GM12873 (cell line): ENCODE measurements at regions not wholly inside any gene's neighbourhood (a gene's known extent, or its start where the extent isn't known, plus 50 kb on each side); places are given as distances from the start of the nearest gene placed in this dataset.

ENCODE experiments used
- TF ChIP-seq, protein P1 (sequence below): IDR thresholded peaks from 2 replicates; pipeline ENCODE4 v1.5.1; 2012; ENCODE audit warnings: low read depth, mild to moderate bottlenecking, moderate library complexity, low read length, control low read depth; ENCODE audit not compliant: insufficient read depth; ENCODE audit errors: missing control alignments

DNA sequence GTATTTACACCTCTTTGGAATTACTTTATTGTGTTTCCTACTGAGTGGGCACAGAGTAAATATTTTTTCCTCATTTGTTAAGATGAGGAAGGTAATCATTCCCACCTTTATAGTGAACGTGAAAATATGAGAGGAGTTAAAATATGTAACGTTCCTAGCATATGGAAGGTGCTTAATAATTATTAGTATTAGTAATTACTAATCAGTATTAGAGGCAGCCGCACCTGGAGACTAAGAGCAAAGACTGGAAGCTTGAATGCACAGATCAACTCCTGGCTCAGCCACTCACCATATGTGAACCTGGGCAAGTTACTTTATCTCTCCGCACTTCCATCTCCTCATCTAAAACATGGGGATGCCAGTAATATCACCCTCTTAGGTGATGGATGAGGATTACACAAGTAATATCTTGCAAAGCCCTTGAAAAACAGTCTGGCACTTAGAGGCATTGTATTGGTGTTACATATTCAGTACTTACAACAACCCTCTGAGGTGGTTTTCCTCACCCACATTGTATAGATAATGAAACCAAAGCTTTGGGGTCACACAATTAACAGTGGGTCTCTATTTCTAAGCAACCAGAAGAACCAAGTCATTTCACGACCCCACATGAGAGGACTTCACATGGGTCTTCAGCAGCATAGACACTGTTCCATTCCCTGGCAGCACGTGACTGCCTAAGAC, 100.3 kb upstream of the KCTD1 start:
- TF ChIP-seq, protein P1, sequence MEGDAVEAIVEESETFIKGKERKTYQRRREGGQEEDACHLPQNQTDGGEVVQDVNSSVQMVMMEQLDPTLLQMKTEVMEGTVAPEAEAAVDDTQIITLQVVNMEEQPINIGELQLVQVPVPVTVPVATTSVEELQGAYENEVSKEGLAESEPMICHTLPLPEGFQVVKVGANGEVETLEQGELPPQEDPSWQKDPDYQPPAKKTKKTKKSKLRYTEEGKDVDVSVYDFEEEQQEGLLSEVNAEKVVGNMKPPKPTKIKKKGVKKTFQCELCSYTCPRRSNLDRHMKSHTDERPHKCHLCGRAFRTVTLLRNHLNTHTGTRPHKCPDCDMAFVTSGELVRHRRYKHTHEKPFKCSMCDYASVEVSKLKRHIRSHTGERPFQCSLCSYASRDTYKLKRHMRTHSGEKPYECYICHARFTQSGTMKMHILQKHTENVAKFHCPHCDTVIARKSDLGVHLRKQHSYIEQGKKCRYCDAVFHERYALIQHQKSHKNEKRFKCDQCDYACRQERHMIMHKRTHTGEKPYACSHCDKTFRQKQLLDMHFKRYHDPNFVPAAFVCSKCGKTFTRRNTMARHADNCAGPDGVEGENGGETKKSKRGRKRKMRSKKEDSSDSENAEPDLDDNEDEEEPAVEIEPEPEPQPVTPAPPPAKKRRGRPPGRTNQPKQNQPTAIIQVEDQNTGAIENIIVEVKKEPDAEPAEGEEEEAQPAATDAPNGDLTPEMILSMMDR: no peak

DNA sequence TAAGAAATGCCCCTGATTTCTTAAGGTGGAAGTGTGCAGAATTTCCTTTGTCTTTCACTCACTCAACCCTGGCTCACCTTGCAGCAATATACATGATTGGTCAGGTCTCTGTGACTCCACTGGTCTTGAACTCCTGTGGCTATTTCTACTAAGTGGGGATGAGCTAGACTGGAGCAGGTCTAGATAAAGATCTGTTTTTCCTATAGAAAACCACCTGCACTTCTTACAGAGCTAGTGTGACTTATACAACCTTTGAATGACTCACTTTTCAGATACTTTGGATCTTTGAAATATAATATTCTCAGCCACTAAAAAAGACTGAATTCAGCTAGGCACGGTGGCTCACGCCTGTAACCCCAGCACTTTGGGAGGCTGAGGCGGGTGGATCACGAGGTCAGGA, 98.5 kb upstream of the KCTD1 start:
- TF ChIP-seq, protein P1: no peak

DNA sequence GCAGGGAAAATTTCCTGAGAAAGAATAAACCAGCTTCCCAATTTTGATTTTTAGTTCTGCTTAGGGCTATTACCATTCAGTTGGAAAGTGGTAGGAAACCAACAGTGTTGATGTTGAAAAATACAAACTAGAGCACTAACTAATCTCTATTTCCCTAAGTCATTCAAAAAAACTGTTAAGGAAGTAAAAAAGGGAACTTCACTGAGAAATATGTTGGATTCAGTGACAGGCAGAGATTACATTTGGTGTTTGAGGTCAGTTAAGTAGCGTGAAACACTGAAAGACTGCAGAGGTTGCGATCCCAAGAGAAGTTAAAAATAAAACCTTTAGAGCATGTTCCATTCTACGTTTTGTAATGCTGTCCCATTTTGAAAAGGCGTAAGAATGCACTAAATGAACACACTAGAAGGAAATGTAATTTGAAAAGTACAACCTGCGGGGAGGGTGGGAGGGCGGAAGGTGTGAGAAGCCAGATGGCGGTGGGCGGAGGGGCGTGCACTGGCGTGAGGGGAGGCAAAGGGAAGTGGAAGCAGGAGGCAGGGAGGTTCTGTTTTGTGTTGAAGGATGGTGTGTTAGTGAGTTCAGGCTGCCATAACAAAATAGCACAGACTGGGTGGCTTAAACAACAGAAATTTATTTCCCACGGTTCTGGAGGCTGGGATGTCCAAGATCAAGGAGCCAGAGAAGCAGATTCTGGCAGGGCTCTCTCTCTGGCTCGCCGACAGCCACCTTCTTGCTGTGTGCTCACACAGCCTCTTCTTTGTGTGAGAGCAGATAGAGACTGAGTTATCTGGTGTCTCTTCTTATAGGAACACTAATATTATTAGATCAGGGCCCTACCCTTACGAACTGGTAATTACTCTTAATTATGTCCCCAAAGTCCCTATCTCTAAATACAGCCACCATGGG, 94.3 kb upstream of the KCTD1 start:
- TF ChIP-seq, protein P1: no peak

DNA sequence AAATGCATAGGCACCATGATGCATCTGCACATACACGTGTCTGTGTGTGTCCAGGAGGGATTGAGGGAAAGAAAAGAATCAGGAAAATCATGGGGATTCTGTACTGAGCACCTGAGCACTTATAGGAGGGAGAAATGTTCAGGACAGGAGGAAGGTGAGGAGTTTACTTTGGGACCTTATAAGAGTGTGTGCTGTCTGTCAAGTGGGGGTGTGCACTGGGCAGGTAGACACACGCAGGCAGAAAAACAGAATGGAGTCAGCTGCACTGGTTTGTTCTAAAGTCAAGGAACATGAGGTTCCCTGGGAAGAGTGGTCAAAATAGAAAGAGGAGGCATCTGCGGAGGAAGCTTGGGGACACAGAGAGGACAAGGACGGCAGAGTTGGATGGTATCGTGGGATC, 92.2 kb upstream of the KCTD1 start:
- TF ChIP-seq, protein P1: no peak

DNA sequence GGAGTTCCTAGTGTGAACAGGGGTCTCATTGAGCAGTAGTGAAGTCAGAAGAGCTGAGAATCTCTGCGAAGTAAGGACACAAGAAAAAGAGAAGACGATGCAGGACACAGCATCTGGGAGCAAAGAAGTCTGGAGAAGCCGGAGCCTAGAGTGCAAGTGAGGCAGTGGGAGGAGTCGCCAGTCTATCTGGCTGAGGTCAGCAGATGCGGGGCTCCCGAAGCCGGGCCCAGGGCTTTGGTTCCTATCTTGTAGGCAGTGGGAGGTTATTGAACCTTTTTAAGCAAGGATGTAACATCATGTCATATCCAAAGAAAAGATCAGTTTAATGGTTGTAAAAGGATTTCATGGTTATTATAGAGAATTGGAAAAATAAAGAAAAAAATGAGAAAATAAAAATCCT, 90.8 kb upstream of the KCTD1 start:
- TF ChIP-seq, protein P1: no peak

DNA sequence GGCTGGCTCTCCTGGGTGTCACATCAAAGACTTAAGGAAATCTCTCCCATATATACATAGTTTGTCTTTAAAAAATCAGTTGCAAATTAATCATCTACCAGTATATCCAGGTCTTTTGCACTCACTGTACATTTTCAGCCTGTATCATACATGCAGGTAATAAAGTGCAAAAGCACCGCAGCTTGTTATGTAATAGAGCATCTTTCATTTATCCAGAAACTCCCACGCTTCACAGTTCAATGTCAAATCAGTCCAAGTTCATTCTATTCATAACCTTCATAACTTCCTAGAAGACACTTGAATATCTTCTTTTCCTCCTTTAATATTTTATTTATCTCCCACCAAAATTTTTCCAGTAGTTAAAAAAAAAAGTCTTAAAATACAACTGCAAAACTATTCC, 89.6 kb upstream of the KCTD1 start:
- TF ChIP-seq, protein P1: no peak

DNA sequence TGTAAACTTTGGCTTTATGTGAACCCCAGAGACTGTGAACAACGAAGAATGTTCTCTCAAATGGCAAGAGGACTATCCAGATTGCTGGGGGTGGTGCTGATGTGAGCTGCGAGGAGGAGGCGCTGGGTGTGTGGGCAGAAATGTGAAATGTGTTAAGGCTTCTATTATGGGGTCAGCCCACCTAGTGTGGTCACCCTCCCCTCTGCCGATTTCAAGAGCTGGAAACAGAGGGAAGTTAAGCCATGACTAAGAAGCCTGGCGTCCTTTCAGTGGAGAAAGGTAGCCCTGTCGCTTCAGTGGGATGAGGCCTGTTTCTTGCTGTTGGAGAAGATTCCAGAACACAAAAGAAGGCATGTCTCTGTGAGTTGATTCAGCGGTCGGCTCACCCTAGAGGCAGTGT, 89.0 kb upstream of the KCTD1 start:
- TF ChIP-seq, protein P1: no peak
